Panc1 (cell line): ENCODE measurements at regions not wholly inside any gene's neighbourhood (a gene's known extent, or its start where the extent isn't known, plus 50 kb on each side); places are given as distances from the start of the nearest gene placed in this dataset.

Experiments used
- ATAC-seq: fragments of 200-7000 bp; cut with Tn5 transposase; 2 replicates; pipeline ENCODE4 v1.9.1; 2020; ENCODE audit warnings: mild to moderate bottlenecking, moderate library complexity
- BruUV-seq: library from RNA; stranded (reverse); fragments of 400-500 nt; replicated peaks from 2 replicates; lab custom pipeline; 2021; lab: Mats Ljungman, UMichigan
- CTCF ChIA-PET: fragments of 300-600 bp; sonication (Branson Sonifier 250); formaldehyde crosslinking; loops from one replicate; lab custom pipeline; 2022; ENCODE audit warnings: antibody characterized with exemption; lab: Charles Lee
- POLR2A ChIA-PET: fragments of 300-600 bp; sonication (Branson Sonifier 250); formaldehyde crosslinking; loops from one replicate; lab custom pipeline; 2022; ENCODE audit warnings: antibody characterized with exemption; lab: Charles Lee
- DNase-seq: peaks from one replicate; pipeline ENCODE4 v3.0.0-alpha.2; 2010; ENCODE audit warnings: low read depth, low spot score
- H3K27ac ChIP-seq: 2 replicates; pipeline ENCODE4 v1.5.1; 2011; ENCODE audit warnings: mild to moderate bottlenecking, low read length, inconsistent platforms
- H3K27me3 ChIP-seq: fragments of 200-500 bp; sonication (Bioruptor generic); 2 replicates; pipeline ENCODE4 v1.6.0; 2014; ENCODE audit warnings: low read length, inconsistent platforms; ENCODE audit not compliant: control insufficient read depth, insufficient read depth
- H3K36me3 ChIP-seq: fragments of 200-500 bp; sonication (Bioruptor generic); 2 replicates; pipeline ENCODE4 v1.5.1; 2014; ENCODE audit warnings: inconsistent platforms, mild to moderate bottlenecking, low read length, moderate library complexity; ENCODE audit not compliant: control insufficient read depth, insufficient read depth
- H3K4me1 ChIP-seq: 2 replicates; pipeline ENCODE4 v1.5.1; 2011; ENCODE audit warnings: inconsistent platforms, mild to moderate bottlenecking, low read length, moderate library complexity; ENCODE audit not compliant: control insufficient read depth, insufficient read depth
- H3K4me3 ChIP-seq, 2 experiments: 2 replicates each; pipeline ENCODE4 v1.5.1; 2011 to 2012; ENCODE audit warnings: low read depth in 2 of 2, low read length in 2 of 2, mild to moderate bottlenecking in 2 of 2, inconsistent platforms in 1 of 2, moderate library complexity in 1 of 2
- H3K9me3 ChIP-seq: fragments of 200-500 bp; sonication (Bioruptor generic); 2 replicates; pipeline ENCODE4 v1.5.1; 2014; ENCODE audit warnings: low read depth, mild to moderate bottlenecking, inconsistent platforms, low read length, moderate library complexity; ENCODE audit not compliant: control insufficient read depth, insufficient read depth
- POLR2AphosphoS5 ChIP-seq: IDR thresholded peaks from 2 replicates; pipeline ENCODE4 v1.6.1; 2012; ENCODE audit warnings: mild to moderate bottlenecking, low read depth, low read length, moderate library complexity
- REST ChIP-seq, 2 experiments: IDR thresholded peaks; 2 replicates each; pipeline ENCODE4 v1.6.1; 2011 to 2012; ENCODE audit warnings: low read depth in 2 of 2, control low read depth in 1 of 2, low read length in 1 of 2, mild to moderate bottlenecking in 1 of 2, moderate library complexity in 1 of 2; ENCODE audit not compliant: insufficient read depth in 1 of 2
- SIN3A ChIP-seq: IDR thresholded peaks from 2 replicates; pipeline ENCODE4 v1.6.1; 2012; ENCODE audit warnings: low read depth, mild to moderate bottlenecking, low read length, moderate library complexity, borderline replicate concordance; ENCODE audit not compliant: insufficient read depth
- TCF7L2 ChIP-seq: IDR thresholded peaks from 2 replicates; pipeline ENCODE4 v1.6.1; 2011; ENCODE audit warnings: mild to moderate bottlenecking, low read depth, low read length, inconsistent platforms
- in situ Hi-C: cut with HindIII; loops from 2 replicates; pipeline ENCODE4 v1.10.0; 2016; ENCODE audit warnings: low sequenced_read_pairs, low pct_unique_long_range_greater_than_20kb
- intact Hi-C: fragments of 100-400 bp; cut with micrococcal nuclease; formaldehyde crosslinking; loops from one replicate; pipeline ENCODE4 v1.10.0; 2022; ENCODE audit not compliant: unreplicated experiment
- TF ChIP-seq, protein P1 (sequence below): fragments of 450-650 bp; IDR thresholded peaks from 2 replicates; pipeline ENCODE4 v1.5.1; 2017; ENCODE audit warnings: mild to moderate bottlenecking

- intact Hi-C loops: no loop called here
- H3K4me3 ChIP-seq: no peak overlapping the region
- H3K4me1 ChIP-seq: peaks cover 5% of the 10 kb centered on the region; the same call in 1 of the 2 replicates
- ChIA-PET POLR2A (no interaction called here), CTCF (no interaction called here)
- H3K9me3 ChIP-seq: peaks cover 32% of the 10 kb centered on the region; the same call in 1 of the 2 replicates
- in situ Hi-C loops: no loop called here
- no peaks in the 10 kb centered on the region for H3K27me3 ChIP-seq
- H3K36me3 ChIP-seq: no peaks in the 10 kb centered on the region
- DNase-seq (no peak), ATAC-seq (no peak)
- no TSS peak for BruUV-seq
- H3K27ac ChIP-seq: peak overlapping the region; percentile 62; the same call in 1 of the 2 replicates
- TF ChIP-seq TCF7L2 (no peak), SIN3A (no peak), REST (IDR thresholded peaks at IDR 0.05; ENCODE audit: insufficient read depth in 1 of 2, low read depth in 2 of 2, low read length in 1 of 2) (no peak), POLR2AphosphoS5 (no peak)
- TF ChIP-seq, protein P1, sequence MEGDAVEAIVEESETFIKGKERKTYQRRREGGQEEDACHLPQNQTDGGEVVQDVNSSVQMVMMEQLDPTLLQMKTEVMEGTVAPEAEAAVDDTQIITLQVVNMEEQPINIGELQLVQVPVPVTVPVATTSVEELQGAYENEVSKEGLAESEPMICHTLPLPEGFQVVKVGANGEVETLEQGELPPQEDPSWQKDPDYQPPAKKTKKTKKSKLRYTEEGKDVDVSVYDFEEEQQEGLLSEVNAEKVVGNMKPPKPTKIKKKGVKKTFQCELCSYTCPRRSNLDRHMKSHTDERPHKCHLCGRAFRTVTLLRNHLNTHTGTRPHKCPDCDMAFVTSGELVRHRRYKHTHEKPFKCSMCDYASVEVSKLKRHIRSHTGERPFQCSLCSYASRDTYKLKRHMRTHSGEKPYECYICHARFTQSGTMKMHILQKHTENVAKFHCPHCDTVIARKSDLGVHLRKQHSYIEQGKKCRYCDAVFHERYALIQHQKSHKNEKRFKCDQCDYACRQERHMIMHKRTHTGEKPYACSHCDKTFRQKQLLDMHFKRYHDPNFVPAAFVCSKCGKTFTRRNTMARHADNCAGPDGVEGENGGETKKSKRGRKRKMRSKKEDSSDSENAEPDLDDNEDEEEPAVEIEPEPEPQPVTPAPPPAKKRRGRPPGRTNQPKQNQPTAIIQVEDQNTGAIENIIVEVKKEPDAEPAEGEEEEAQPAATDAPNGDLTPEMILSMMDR: no peak
Observed at GRCh38 chr12:75820071-75820470, 211.5 kb downstream of the PHLDA1 start.

DNA sequence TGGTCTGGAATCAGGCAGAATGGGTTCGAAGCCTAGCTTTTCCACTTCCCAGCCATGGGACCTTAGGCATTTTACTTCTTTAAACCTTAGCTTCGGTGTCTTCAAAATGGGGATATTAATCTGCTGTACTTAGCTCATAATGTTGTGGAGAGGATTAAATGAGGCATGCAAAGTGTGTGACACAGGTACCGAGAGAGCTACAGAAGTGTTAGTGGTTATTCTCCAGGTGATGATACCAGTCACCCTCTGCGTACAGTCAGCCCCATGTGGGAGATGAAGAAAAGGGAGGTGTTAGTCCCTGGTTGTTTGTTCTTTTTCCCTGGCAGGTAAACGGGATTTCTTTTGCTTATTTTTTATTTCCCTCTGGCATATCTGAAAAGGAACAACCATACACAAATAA lies 212.1 kb downstream of the PHLDA1 start:
- TF ChIP-seq, protein P1: no peak
- TF ChIP-seq TCF7L2 (no peak), REST (IDR thresholded peaks at IDR 0.05; ENCODE audit: insufficient read depth in 1 of 2, low read depth in 2 of 2, low read length in 1 of 2) (no peak), POLR2AphosphoS5 (no peak), SIN3A (no peak)
- POLR2A ChIA-PET: interaction anchor here (0.6 kb wide), 1 partner anchor 128 kb away, joined by 3 read pairs; no protein-coding TSS in a partner anchor
- Histone ChIP-seq H3K4me1 (peaks cover 10% of the 10 kb centered on the region), H3K27me3 (no peaks in the 10 kb centered on the region), H3K4me3 (no peak overlapping the region), H3K9me3 (peaks cover 32% of the 10 kb centered on the region; the same call in 1 of the 2 replicates), H3K36me3 (no peaks in the 10 kb centered on the region), H3K27ac (peak overlapping the region; percentile 55; the same call in 1 of the 2 replicates)
- ATAC-seq (no peak), DNase-seq (no peak)
- CTCF ChIA-PET: no interaction called here
- in situ Hi-C loops: no loop called here
- BruUV-seq: no TSS peak
- intact Hi-C loops: no loop called here
